Activated T-helper 2 cell treated with anti-CD3 and anti-CD28 coated beads, Interferon-gamma antibody, Interleukin-2, Interleukin-4, amounts not matched to agents 10 μg/mL and 5 μg/mL and 100 μg/mL, durations not matched to agents 14 hours and 24 hours and 36 hours (primary cell): ENCODE measurements at regions not wholly inside any gene's neighbourhood (a gene's known extent, or its start where the extent isn't known, plus 50 kb on each side); places are given as distances from the start of the nearest gene placed in this dataset.
"Not testable (repeated sequence)": the region's sequence is repeated elsewhere in the genome, so short reads cannot be mapped to it uniquely, and the experiment has no call there.

ENCODE experiments used
- DNase-seq: peaks from one replicate; pipeline ENCODE4 v3.0.0; 2021; ENCODE audit warnings: low spot score
- H3K27ac Mint-ChIP-seq: one replicate; pipeline ENCODE4 v1.8.0; 2021; ENCODE audit warnings: mixed read lengths
- H3K27me3 Mint-ChIP-seq: one replicate; pipeline ENCODE4 v1.8.0; 2021; ENCODE audit warnings: low read depth, mixed read lengths
- H3K36me3 Mint-ChIP-seq: one replicate; pipeline ENCODE4 v1.8.0; 2021; ENCODE audit warnings: low read depth, mixed read lengths
- H3K4me1 Mint-ChIP-seq: one replicate; pipeline ENCODE4 v1.8.0; 2021; ENCODE audit warnings: low read depth, mixed read lengths
- H3K4me3 Mint-ChIP-seq: one replicate; pipeline ENCODE4 v1.8.0; 2021; ENCODE audit warnings: low read depth, mild to moderate bottlenecking, moderate library complexity, mixed read lengths
- H3K9me3 Mint-ChIP-seq: one replicate; pipeline ENCODE4 v1.8.0; 2021; ENCODE audit warnings: mixed read lengths
- intact Hi-C: fragments of 100-400 bp; cut with micrococcal nuclease; formaldehyde crosslinking; loops from one replicate; pipeline ENCODE4 v1.15.1; 2023

DNA sequence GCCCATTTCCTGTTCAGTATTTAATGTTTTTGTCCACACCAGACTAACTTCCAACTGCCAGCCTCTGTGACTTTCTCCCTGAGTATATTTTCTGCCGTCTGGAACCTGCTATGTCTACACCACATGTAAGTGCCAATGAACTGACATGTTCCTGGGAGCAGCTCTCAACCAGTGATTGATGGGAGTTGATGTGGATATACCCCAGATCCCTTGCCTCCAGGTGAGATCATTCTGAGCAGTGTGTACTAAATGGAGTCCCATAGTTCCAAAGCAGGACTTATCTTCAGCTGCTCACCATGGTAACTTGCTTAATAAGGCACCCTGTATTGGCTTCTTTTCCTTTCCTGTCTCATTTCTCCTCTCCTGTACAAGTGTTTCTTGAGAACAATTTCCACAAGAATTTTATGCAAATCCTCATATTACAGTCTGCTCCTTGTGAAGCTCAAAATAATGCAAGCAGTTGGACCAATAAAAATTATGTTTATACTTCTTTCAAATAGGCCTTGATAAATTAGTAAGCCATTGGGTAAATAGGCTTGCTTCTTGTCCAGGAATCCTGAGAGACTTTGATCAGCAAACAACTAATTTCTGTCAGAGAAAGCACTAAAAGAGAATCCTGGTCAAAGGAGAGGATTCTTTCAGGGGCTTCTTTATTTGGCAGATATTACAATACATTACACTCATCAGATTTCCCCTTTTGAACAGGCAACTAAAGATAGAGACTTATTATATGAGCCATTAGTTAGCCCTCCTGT is 911.7 kb upstream of the NDST4 start:
- DNase-seq, result no peak
- H3K4me3 Mint-ChIP-seq, result no peak overlapping the region
- intact Hi-C loops, result no loop called here
- H3K9me3 Mint-ChIP-seq, result peaks cover 3% of the 10 kb centered on the region
- no peak overlapping the region for H3K27ac Mint-ChIP-seq
- no peaks in the 10 kb centered on the region for H3K27me3 Mint-ChIP-seq
- H3K36me3 Mint-ChIP-seq, result no peaks in the 10 kb centered on the region
- no peaks in the 10 kb centered on the region for H3K4me1 Mint-ChIP-seq

DNA sequence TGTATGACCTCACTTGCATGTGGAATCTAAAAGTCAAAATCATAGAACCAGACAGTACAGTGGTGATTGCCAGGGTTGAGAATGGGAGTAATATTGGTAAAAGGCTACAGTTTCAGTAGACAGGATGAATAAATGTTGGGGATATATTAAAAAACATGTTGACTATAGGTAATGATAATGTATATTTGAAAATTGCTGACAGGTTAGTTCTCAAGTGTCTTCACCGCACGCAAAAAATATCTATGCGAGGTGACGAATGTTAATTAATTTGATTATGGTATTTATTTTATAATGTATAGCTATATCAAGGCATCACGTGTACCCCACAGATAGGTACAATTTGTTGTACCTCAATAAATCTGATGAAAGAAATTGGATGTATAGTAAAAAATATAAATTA is 909.6 kb upstream of the NDST4 start:
- intact Hi-C loops, result no loop called here

DNA sequence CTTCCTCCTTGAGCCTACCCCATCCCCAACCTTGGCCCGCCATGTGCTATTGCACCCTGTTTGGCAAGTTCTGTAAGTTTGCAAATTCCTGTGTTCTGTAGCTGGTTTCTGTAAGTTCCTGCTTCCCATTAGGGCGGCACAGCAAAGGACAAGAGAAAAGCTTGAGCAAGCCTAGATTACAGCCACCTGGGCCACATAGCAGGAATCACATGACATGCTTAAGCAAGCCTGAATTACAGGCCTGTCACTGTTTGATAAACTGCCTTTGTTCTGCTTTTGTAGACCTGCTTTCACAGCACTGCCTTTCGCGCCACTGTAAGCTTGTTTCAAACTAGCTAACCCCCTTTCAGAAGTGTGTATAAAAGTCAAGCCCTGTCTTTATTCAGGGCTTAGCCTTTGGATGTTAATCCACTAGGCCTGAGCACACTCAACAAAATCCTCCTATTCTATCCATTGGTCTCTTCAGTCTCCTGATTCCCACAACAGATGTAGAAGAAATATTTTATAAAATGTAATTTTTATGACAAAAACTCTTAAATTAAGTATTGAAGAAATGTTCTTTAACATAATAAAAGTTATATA is 906.8 kb upstream of the NDST4 start:
- Mint-ChIP-seq H3K36me3 (no peaks in the 10 kb centered on the region), H3K27me3 (no peaks in the 10 kb centered on the region), H3K4me1 (no peaks in the 10 kb centered on the region), H3K27ac (no peak overlapping the region), H3K4me3 (no peak overlapping the region), H3K9me3 (peaks cover 35% of the 10 kb centered on the region)
- intact Hi-C loops, result no loop called here
- DNase-seq, result no peak

More for the DNA sequence above, 909.6 kb upstream of the NDST4 start:
- Mint-ChIP-seq H3K27me3 (no peaks in the 10 kb centered on the region), H3K36me3 (no peaks in the 10 kb centered on the region), H3K27ac (no peak overlapping the region), H3K9me3 (peaks cover 18% of the 10 kb centered on the region), H3K4me3 (no peak overlapping the region), H3K4me1 (no peaks in the 10 kb centered on the region)
- DNase-seq, result no peak

DNA sequence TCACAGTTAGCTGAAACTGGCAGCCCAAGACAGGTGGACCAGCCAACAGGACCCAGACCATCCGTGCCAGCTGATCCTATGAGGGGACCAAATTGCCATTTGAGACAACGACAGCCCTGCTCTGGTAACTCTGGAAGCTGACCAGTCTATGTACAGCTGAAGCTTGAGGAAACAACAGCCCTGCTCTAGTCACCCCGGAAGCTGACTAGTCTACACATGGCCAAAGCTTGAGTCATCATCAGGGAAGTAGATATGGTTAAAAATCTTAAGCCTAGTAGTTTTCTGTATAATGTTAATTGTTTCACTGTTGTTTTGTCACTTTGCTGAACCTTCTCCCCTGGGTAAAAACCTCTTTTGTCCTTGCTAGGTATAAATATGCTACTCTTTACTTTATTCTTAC is 905.4 kb upstream of the NDST4 start:
- Mint-ChIP-seq H3K4me3 (no peak overlapping the region), H3K27me3 (no peaks in the 10 kb centered on the region), H3K36me3 (no peaks in the 10 kb centered on the region), H3K9me3 (peaks cover 46% of the 10 kb centered on the region), H3K4me1 (no peaks in the 10 kb centered on the region), H3K27ac (no peak overlapping the region)
- no peak for DNase-seq
- intact Hi-C loops, result no loop called here

DNA sequence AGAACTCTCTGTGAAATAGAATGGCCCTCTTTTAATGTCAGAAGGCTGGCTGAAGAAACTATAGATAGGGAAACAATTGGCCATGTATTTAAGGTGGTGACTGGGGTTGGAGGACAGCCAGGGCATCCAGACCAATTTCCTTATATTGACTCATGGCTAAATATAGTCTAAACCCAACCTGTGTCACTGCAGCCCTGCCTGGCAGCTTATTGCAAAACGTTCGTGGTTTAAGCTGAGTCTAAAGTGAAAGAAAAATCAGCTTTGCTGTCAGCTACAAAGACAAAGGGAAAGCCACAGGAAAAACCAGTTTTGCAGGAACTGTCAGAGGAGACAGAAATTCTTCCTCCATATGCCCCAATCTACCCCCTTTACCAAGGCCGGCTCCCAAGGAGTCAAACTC is 902.8 kb upstream of the NDST4 start:
- H3K36me3 Mint-ChIP-seq, result no peaks in the 10 kb centered on the region
- H3K4me1 Mint-ChIP-seq, result no peaks in the 10 kb centered on the region
- H3K4me3 Mint-ChIP-seq, result no peak overlapping the region
- no peak for DNase-seq
- H3K27ac Mint-ChIP-seq, result no peak overlapping the region
- H3K27me3 Mint-ChIP-seq, result no peaks in the 10 kb centered on the region
- intact Hi-C loops, result no loop called here
- peaks cover 55% of the 10 kb centered on the region for H3K9me3 Mint-ChIP-seq

DNA sequence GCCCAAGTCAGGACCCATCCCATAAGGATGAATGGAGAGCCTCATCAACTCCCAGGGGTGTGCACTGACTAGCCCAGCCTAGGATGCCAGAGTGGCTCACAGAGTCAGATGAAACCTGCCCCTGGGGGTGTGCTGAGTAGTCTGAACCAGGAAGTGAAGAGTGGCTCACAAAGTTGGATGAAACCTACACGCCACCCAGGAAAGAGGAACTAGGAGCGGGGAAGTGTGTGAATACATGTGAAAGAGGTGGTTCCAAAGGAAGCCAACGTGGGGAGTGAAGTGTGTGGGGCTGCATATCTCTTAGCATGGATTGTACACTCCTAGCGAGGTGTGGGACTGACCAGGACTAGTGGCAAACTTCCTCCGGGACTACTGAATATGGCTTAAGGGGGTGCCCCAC is 902.1 kb upstream of the NDST4 start:
- Mint-ChIP-seq H3K9me3 (peaks cover 55% of the 10 kb centered on the region), H3K27ac (no peak overlapping the region), H3K4me1 (no peaks in the 10 kb centered on the region), H3K4me3 (no peak overlapping the region), H3K36me3 (no peaks in the 10 kb centered on the region), H3K27me3 (no peaks in the 10 kb centered on the region)
- intact Hi-C loops, result no loop called here
- no peak for DNase-seq

DNA sequence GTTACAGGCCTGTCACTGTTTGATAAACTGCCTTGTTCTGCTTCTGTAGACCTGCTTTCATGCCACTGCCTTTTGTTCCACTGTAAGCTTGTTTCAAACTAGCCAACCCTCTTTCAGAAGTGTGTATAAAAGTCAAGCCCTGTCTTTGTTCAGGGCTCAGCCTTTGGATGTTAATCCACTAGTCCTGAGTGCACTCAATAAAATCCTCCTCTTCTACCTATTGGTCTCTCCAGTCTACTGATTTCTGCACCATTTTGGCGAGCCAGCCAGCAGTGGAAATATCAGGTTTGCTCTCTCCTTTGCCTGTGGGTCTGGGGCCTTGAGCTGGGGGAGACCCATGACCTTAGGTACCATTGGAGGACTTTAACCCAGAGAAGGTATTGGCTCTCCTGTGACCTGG is 901.6 kb upstream of the NDST4 start:
- H3K27ac Mint-ChIP-seq, result no peak overlapping the region
- H3K4me3 Mint-ChIP-seq, result no peak overlapping the region
- intact Hi-C loops, result no loop called here
- no peak for DNase-seq
- H3K9me3 Mint-ChIP-seq, result peaks cover 52% of the 10 kb centered on the region
- no peaks in the 10 kb centered on the region for H3K36me3 Mint-ChIP-seq
- no peaks in the 10 kb centered on the region for H3K4me1 Mint-ChIP-seq
- H3K27me3 Mint-ChIP-seq, result no peaks in the 10 kb centered on the region

DNA sequence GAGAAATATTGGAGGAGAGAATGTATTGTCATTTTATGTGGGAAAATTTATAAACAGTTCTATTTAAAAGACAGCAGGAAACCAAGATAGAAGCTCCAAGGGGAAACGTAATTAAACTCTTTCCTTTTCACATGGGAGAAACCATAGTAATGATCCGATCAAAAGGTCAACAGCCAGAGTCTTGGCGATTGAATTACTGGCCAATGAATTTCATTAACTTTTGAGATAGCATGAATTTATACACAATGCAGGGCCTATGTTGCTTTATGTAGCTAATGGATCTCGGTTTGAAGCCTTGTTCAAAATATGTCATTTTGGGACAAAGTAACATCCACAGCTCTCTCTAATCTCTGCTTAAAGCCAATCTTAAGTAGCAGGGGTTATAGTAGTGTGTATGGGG is 897.5 kb upstream of the NDST4 start:
- Mint-ChIP-seq H3K9me3 (peaks cover 27% of the 10 kb centered on the region), H3K27ac (no peak overlapping the region), H3K4me1 (no peaks in the 10 kb centered on the region), H3K27me3 (no peaks in the 10 kb centered on the region), H3K4me3 (no peak overlapping the region), H3K36me3 (no peaks in the 10 kb centered on the region)
- no peak for DNase-seq
- intact Hi-C loops, result no loop called here

DNA sequence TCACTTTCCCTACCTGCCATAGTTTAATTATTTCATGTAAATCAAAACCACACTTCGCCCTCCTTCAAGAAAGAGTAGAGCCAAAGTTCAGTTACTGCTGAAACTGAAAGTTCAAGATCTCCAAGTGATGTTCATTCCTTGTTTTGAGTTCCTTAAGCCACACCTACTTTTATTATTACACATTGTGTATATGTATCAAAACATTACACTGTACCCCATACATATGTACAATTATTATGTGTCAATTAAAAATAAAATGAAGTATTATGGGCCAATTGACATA is 892.3 kb upstream of the NDST4 start:
- no peaks in the 10 kb centered on the region for H3K36me3 Mint-ChIP-seq
- DNase-seq, result no peak
- H3K27me3 Mint-ChIP-seq, result no peaks in the 10 kb centered on the region
- H3K9me3 Mint-ChIP-seq, result peaks cover 3% of the 10 kb centered on the region
- H3K4me1 Mint-ChIP-seq, result peaks cover 6% of the 10 kb centered on the region
- H3K27ac Mint-ChIP-seq, result no peak overlapping the region
- no peak overlapping the region for H3K4me3 Mint-ChIP-seq
- intact Hi-C loops, result no loop called here

DNA sequence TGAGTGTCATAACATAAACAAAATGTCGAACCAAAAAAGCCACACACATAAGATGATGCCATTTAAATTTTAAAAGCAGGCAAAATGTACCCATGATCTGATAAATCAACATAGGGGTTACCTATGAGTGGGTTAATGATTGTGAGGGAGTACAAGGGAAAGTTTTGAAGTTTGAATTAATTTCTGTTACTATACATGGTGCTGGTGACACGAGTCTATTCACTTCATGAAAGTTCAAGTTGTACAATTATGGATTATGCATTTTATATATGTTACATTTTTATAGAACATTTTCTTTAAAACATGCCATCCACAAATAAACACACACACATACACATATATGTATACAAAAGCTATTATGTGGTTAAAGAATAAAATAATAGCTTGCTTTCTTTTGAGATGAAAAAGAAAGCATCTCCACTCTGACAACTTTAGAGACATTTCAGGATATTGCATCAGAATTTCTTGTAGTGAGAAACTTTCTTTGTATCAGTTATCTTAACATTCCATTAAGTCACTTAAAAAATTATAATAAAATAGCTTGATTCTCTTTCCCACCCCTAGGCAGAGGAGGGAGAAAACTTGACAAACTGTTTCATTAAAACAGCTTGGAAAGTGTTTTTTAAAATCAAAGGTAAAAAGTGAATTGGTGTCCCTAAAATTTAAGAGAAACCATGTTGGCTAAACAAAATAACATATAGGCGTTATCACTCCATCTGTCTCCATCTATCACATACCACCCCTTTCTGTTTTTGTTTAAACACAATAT is 891.8 kb upstream of the NDST4 start:
- Mint-ChIP-seq H3K27ac (no peak overlapping the region), H3K4me3 (no peak overlapping the region), H3K36me3 (no peaks in the 10 kb centered on the region), H3K9me3 (peaks cover 3% of the 10 kb centered on the region), H3K4me1 (peaks cover 6% of the 10 kb centered on the region), H3K27me3 (no peaks in the 10 kb centered on the region)
- DNase-seq, result no peak
- intact Hi-C loops, result no loop called here

DNA sequence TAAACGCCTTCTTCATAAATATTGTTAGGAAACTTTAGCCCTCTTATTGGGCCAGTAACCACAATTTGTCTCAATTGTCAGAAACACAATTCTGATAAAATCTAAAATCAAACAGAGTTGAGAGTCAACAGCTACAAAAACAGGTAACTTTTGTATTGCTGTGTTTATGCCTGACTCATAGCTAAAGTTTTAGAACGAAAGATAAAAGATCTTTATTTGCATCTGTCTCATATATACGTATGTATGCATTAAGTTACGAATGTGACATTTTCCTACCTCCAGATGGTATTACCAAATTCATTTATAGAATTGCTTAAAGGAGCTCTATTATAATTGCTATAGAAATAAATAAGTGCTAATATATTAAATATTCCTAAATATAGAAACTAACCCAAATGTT is 887.9 kb upstream of the NDST4 start:
- no peak for DNase-seq
- Mint-ChIP-seq H3K27ac (no peak overlapping the region), H3K4me3 (no peak overlapping the region), H3K27me3 (no peaks in the 10 kb centered on the region), H3K36me3 (no peaks in the 10 kb centered on the region), H3K9me3 (peaks cover 3% of the 10 kb centered on the region), H3K4me1 (peaks cover 6% of the 10 kb centered on the region)
- intact Hi-C loops, result no loop called here

DNA sequence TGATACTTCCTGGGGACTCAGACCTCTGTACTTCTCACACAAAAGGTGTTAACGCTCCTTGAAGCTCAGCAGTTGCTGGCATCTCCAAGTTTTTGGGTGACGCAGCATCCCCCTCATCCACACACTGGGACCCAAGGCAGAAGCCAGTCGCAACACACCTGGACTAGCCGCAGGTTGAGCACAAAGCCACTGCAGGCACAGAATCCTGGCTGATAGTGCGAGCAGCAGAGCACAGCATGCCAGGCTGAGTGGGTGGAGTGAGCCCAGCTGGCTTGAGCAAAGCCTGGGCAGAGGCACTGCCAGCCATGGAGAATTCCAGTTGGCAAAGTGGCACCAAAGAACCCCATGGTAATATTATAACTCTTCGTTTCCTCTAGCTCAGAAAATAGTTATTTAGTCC is 873.2 kb upstream of the NDST4 start:
- H3K4me3 Mint-ChIP-seq, result no peak overlapping the region
- DNase-seq, result no peak
- intact Hi-C loops, result no loop called here
- peaks cover 4% of the 10 kb centered on the region for H3K9me3 Mint-ChIP-seq
- H3K36me3 Mint-ChIP-seq, result no peaks in the 10 kb centered on the region
- no peak overlapping the region for H3K27ac Mint-ChIP-seq
- H3K27me3 Mint-ChIP-seq, result no peaks in the 10 kb centered on the region
- H3K4me1 Mint-ChIP-seq, result no peaks in the 10 kb centered on the region

DNA sequence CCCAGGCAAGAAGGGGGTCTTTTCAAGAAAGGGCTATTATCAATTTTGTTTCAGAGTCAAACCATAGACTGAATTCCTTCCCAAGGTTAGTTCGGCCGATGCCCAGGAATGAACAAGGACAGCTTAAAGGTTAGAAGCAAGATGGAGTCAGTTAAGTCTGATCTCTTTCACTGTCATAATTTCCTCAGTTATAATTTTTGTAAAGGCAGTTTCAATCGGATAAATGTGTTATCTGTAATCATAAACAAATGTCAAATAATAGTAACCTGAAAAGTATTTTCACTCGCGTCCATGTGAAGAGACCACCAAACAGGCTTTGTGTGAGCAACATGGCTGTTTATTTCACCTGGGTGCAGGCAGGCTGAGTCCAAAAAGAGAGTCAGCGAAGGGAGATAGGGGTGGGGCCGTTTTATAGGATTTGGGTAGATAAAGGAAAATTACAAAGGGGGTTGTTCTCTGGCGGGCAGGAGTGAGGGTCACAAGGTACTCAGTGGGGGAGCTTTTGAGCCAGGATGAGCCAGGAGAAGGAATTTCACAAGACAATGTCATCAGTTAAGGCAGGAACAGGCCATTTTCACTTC is 862.1 kb upstream of the NDST4 start:
- intact Hi-C loops, H3K36me3 Mint-ChIP-seq, DNase-seq, H3K4me1 Mint-ChIP-seq, H3K4me3 Mint-ChIP-seq, H3K27ac Mint-ChIP-seq, H3K9me3 Mint-ChIP-seq, H3K27me3 Mint-ChIP-seq: not testable (repeated sequence)
